CD4-positive, alpha-beta memory T cell (primary cell): ENCODE measurements at regions not wholly inside any gene's neighbourhood (a gene's known extent, or its start where the extent isn't known, plus 50 kb on each side); places are given as distances from the start of the nearest gene placed in this dataset.
"Not testable (repeated sequence)": the region's sequence is repeated elsewhere in the genome, so short reads cannot be mapped to it uniquely, and the experiment has no call there.

Source experiments
- CTCF ChIA-PET: fragments of 350-600 bp; sonication (Branson Sonifier 250); formaldehyde crosslinking; loops from one replicate; lab custom pipeline; 2021; ENCODE audit warnings: inconsistent platforms; ENCODE audit not compliant: partially characterized antibody; lab: Charles Lee
- POLR2A ChIA-PET: fragments of 350-600 bp; sonication (Branson Sonifier 250); formaldehyde crosslinking; loops from one replicate; lab custom pipeline; 2021; ENCODE audit not compliant: partially characterized antibody; lab: Charles Lee
- DNase-seq, 5 donors: peaks; one replicate each; pipeline versions ENCODE4 v3.0.0 to v3.0.0-alpha.2; 2020 to 2022; ENCODE audit warnings: mixed read lengths in 1 of 5
- H3K27ac ChIP-seq: one replicate; pipeline ENCODE4 v1.7.0; 2013; ENCODE audit warnings: low read depth, low read length
- H3K27me3 ChIP-seq: 2 replicates; pipeline ENCODE4 v1.7.0; 2013; ENCODE audit warnings: mild to moderate bottlenecking, low read length, moderate library complexity; ENCODE audit not compliant: insufficient read depth
- H3K36me3 ChIP-seq: 2 replicates; pipeline ENCODE4 v1.7.0; 2013; ENCODE audit warnings: mild to moderate bottlenecking, low read length, moderate library complexity; ENCODE audit not compliant: insufficient read depth
- H3K4me1 ChIP-seq: 2 replicates; pipeline ENCODE4 v1.7.0; 2013; ENCODE audit warnings: mild to moderate bottlenecking, low read length, moderate library complexity; ENCODE audit not compliant: insufficient read depth
- H3K4me3 ChIP-seq, 2 donors: one replicate each; pipeline ENCODE4 v1.7.0; 2013; ENCODE audit warnings: low read length in 2 of 2, mild to moderate bottlenecking in 1 of 2
- H3K9me3 ChIP-seq, 2 donors: one replicate each; pipeline ENCODE4 v1.7.0; 2013; ENCODE audit warnings: low read length in 2 of 2, control low read depth in 1 of 2; ENCODE audit not compliant: control insufficient read depth in 1 of 2
- H3K27ac Mint-ChIP-seq, 7 donors: one replicate each; pipeline ENCODE4 v1.8.0; 2020 to 2021; ENCODE audit warnings: mixed read lengths in 7 of 7, mild to moderate bottlenecking in 6 of 7, inconsistent platforms in 3 of 7, moderate library complexity in 3 of 7
- H3K27me3 Mint-ChIP-seq, 2 donors: one replicate each; pipeline ENCODE4 v1.8.0; 2020 to 2021; ENCODE audit warnings: mixed read lengths in 2 of 2
- H3K36me3 Mint-ChIP-seq, 2 donors: one replicate each; pipeline ENCODE4 v1.8.0; 2020 to 2021; ENCODE audit warnings: mixed read lengths in 2 of 2, inconsistent platforms in 1 of 2, mild to moderate bottlenecking in 1 of 2
- H3K4me1 Mint-ChIP-seq, 4 donors: one replicate each; pipeline ENCODE4 v1.8.0; 2020 to 2021; ENCODE audit warnings: mixed read lengths in 4 of 4, mild to moderate bottlenecking in 1 of 4
- H3K4me3 Mint-ChIP-seq, 8 donors: one replicate each; pipeline ENCODE4 v1.8.0; 2020 to 2021; ENCODE audit warnings: mixed read lengths in 8 of 8, mild to moderate bottlenecking in 7 of 8, moderate library complexity in 6 of 8, inconsistent platforms in 3 of 8
- H3K9me3 Mint-ChIP-seq, 8 donors: one replicate each; pipeline ENCODE4 v1.8.0; 2020 to 2021; ENCODE audit warnings: mixed read lengths in 8 of 8, mild to moderate bottlenecking in 5 of 8, inconsistent platforms in 3 of 8, moderate library complexity in 1 of 8
- intact Hi-C: fragments of 100-400 bp; cut with micrococcal nuclease; formaldehyde crosslinking; loops from one replicate; pipeline ENCODE4 v1.15.1; 2023

- DNase-seq: no peak
- Mint-ChIP-seq H3K27me3 (no peaks in the 10 kb centered on the region), H3K27ac (no peak overlapping the region), H3K4me3 (no peak overlapping the region), H3K36me3 (no peaks in the 10 kb centered on the region), H3K9me3 (peaks cover 0 to 18% (median 13%) of the 10 kb centered on the region in 8 donors), H3K4me1 (no peaks in the 10 kb centered on the region)
- intact Hi-C loops: no loop called here
- ChIA-PET POLR2A (no interaction called here), CTCF (no interaction called here)
- peaks cover 0 to 6% of the 10 kb centered on the region in 2 donors for H3K9me3 ChIP-seq
- H3K27me3 ChIP-seq: no peaks in the 10 kb centered on the region
- no peaks in the 10 kb centered on the region for H3K4me1 ChIP-seq
- H3K4me3 ChIP-seq: no peak overlapping the region
- H3K36me3 ChIP-seq: no peaks in the 10 kb centered on the region
- H3K27ac ChIP-seq: no peak overlapping the region
Observed at GRCh38 chr4:160546201-160546600, 1443.3 kb downstream of the RAPGEF2 start.

DNA sequence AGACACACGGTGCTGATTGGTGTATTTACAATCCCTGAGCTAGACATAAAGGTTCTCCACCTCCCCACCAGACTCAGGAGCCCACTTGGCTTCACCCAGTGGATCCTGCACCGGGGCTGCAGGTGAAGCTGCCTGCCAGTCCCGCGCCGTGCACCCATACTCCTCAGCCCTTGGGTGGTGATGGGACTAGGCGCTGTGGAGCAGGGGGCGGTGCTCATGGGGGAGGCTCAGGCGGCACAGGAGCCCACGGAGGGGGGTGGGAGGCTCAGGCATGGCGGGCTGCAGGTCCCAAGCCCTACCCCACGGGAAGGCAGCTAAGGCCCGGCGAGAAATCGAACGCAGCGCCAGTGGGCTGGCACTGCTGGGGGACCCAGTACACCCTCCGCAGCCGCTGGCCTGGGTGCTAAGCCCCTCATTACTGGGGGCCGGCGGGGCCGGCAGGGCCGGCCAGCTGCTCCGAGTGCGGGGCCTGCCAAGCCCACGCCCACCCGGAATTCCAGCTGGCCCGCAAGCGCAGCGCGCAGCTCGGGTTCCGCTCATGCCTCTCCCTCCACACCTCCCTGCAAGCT is 1447.2 kb downstream of the RAPGEF2 start:
- H3K4me1 Mint-ChIP-seq, H3K4me1 ChIP-seq, H3K4me3 Mint-ChIP-seq, H3K9me3 ChIP-seq, H3K27ac Mint-ChIP-seq, intact Hi-C loops, H3K27me3 ChIP-seq, DNase-seq, H3K27me3 Mint-ChIP-seq, H3K36me3 ChIP-seq, CTCF ChIA-PET, H3K4me3 ChIP-seq, POLR2A ChIA-PET, H3K27ac ChIP-seq, H3K36me3 Mint-ChIP-seq: not testable (repeated sequence)
- H3K9me3 Mint-ChIP-seq: peaks cover 0 to 18% (median 8%) of the 10 kb centered on the region in 8 donors

- no peaks in the 10 kb centered on the region for H3K27me3 Mint-ChIP-seq
- ChIA-PET POLR2A (no interaction called here), CTCF (no interaction called here)
- H3K27ac Mint-ChIP-seq: no peak overlapping the region
- intact Hi-C loops: no loop called here
- H3K9me3 Mint-ChIP-seq: peaks cover 0 to 4% (median 0%) of the 10 kb centered on the region in 8 donors
- H3K4me3 ChIP-seq: no peak overlapping the region
- H3K36me3 Mint-ChIP-seq: no peaks in the 10 kb centered on the region
- H3K4me3 Mint-ChIP-seq: no peak overlapping the region
- H3K4me1 ChIP-seq: no peaks in the 10 kb centered on the region
- H3K9me3 ChIP-seq: no peaks in the 10 kb centered on the region
- no peak for DNase-seq
- H3K4me1 Mint-ChIP-seq: no peaks in the 10 kb centered on the region
- no peaks in the 10 kb centered on the region for H3K36me3 ChIP-seq
- no peaks in the 10 kb centered on the region for H3K27me3 ChIP-seq
- H3K27ac ChIP-seq: no peak overlapping the region
Observed at GRCh38 chr4:160562661-160563060, 1459.8 kb downstream of the RAPGEF2 start.

GRCh38 chr4:160563552-160564282 is 1460.8 kb downstream of the RAPGEF2 start:
- intact Hi-C loops: no loop called here
- no peaks in the 10 kb centered on the region for H3K4me1 ChIP-seq
- ChIA-PET CTCF (no interaction called here), POLR2A (no interaction called here)
- no peaks in the 10 kb centered on the region for H3K36me3 ChIP-seq
- Mint-ChIP-seq H3K27ac (no peak overlapping the region), H3K4me3 (no peak overlapping the region), H3K27me3 (no peaks in the 10 kb centered on the region), H3K4me1 (no peaks in the 10 kb centered on the region), H3K9me3 (peaks cover 0 to 5% (median 1%) of the 10 kb centered on the region in 8 donors), H3K36me3 (no peaks in the 10 kb centered on the region)
- no peaks in the 10 kb centered on the region for H3K27me3 ChIP-seq
- H3K4me3 ChIP-seq: no peak overlapping the region
- no peak for DNase-seq
- no peaks in the 10 kb centered on the region for H3K9me3 ChIP-seq
- no peak overlapping the region for H3K27ac ChIP-seq

DNA sequence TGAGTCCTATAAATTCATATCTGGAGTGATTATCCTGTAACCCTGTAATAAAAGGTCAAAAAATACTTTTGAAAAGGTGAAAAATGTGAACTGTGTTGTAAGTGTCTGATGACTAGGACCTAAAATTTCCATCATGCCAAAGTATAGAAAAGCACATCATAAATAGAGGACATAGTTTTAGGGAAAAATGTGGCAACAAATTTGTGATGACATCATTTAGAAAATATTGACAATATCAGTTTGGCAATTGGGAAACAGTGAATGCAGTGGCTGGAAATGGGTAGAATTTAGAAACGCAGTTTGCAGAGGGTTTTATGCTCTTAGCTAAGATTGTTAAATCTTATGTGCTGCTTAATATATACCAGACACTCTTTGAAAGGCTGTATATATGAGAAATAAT is 1464.8 kb downstream of the RAPGEF2 start:
- intact Hi-C loops: no loop called here
- Histone ChIP-seq H3K9me3 (no peaks in the 10 kb centered on the region), H3K4me3 (no peak overlapping the region), H3K27ac (no peak overlapping the region), H3K4me1 (no peaks in the 10 kb centered on the region), H3K27me3 (no peaks in the 10 kb centered on the region), H3K36me3 (no peaks in the 10 kb centered on the region)
- Mint-ChIP-seq H3K27me3 (no peaks in the 10 kb centered on the region), H3K27ac (no peak overlapping the region), H3K4me1 (no peaks in the 10 kb centered on the region), H3K4me3 (no peak overlapping the region), H3K9me3 (peaks cover 0 to 6% (median 3%) of the 10 kb centered on the region in 8 donors), H3K36me3 (no peaks in the 10 kb centered on the region)
- POLR2A ChIA-PET: no interaction called here
- no peak for DNase-seq
- CTCF ChIA-PET: no interaction called here

GRCh38 chr4:160570271-160570670 is 1467.4 kb downstream of the RAPGEF2 start:
- ChIA-PET CTCF (no interaction called here), POLR2A (no interaction called here)
- no peaks in the 10 kb centered on the region for H3K27me3 Mint-ChIP-seq
- no peak for DNase-seq
- intact Hi-C loops: no loop called here
- H3K27ac Mint-ChIP-seq: no peak overlapping the region
- no peaks in the 10 kb centered on the region for H3K9me3 ChIP-seq
- no peak overlapping the region for H3K27ac ChIP-seq
- no peaks in the 10 kb centered on the region for H3K4me1 ChIP-seq
- no peaks in the 10 kb centered on the region for H3K4me1 Mint-ChIP-seq
- no peaks in the 10 kb centered on the region for H3K36me3 Mint-ChIP-seq
- H3K9me3 Mint-ChIP-seq: peaks cover 0 to 11% (median 4%) of the 10 kb centered on the region in 8 donors
- H3K36me3 ChIP-seq: no peaks in the 10 kb centered on the region
- no peak overlapping the region for H3K4me3 Mint-ChIP-seq
- H3K4me3 ChIP-seq: no peak overlapping the region
- no peaks in the 10 kb centered on the region for H3K27me3 ChIP-seq

DNA sequence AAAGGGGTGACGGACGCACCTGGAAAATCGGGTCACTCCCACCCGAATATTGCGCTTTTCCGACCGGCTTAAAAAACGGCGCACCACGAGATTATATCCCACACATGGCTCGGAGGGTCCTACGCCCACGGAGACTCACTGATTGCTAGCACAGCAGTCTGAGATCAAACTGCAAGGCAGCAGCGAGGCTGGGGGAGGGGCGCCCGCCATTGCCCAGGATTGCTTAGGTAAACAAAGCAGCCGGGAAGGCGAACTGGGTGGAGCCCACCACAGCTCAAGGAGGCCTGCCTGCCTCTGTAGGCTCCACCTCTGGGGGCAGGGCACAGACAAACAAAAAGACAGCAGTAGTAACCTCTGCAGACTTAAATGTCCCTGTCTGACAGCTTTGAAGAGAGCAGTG is 1471.4 kb downstream of the RAPGEF2 start:
- H3K27me3 Mint-ChIP-seq, H3K4me1 ChIP-seq, H3K36me3 ChIP-seq, H3K9me3 Mint-ChIP-seq, DNase-seq, intact Hi-C loops, H3K36me3 Mint-ChIP-seq, POLR2A ChIA-PET, H3K9me3 ChIP-seq, CTCF ChIA-PET, H3K27me3 ChIP-seq, H3K4me3 ChIP-seq, H3K27ac Mint-ChIP-seq, H3K27ac ChIP-seq, H3K4me1 Mint-ChIP-seq, H3K4me3 Mint-ChIP-seq: not testable (repeated sequence)
